ENCODE measurements at regions not wholly inside any gene's neighbourhood (a gene's known extent, or its start where the extent isn't known, plus 50 kb on each side); places are given as distances from the start of the nearest gene placed in this dataset.

- no peak for TF ChIP-seq CTCF (IDR thresholded peaks at IDR 0.05; ENCODE audit: insufficient read depth, low read length)
- DNase-seq (ENCODE audit: low read depth): no peak
- no peak overlapping the region for H3K4me3 ChIP-seq (ENCODE audit: low read depth, low read length)
Measured at GRCh38 chr5:152676196-152676595, 271.1 kb upstream of the NMUR2 start.

DNA sequence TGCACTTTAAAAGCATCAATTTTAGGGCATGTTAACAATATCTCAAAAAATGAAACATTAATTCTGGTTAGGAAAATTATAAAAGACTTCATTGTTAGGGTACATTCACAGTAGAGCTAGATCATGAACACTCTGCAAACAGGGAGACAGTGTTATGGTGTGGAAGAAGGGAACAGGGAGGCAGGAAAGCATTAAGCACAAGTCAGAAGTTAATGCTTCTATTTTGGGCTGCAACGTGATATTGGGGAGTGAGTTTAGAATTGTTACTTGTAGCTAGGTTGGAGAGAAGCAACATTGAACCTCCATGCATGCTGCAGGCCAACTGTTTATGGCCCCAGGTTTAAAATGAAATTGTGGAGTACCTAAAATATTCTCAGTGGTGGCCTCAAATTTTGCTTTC lies 278.1 kb upstream of the NMUR2 start:
- no peak for TF ChIP-seq CTCF (IDR thresholded peaks at IDR 0.05; ENCODE audit: insufficient read depth, low read length)
- DNase-seq (ENCODE audit: low read depth): no peak
- no peak overlapping the region for H3K4me3 ChIP-seq (ENCODE audit: low read depth, low read length)

DNA sequence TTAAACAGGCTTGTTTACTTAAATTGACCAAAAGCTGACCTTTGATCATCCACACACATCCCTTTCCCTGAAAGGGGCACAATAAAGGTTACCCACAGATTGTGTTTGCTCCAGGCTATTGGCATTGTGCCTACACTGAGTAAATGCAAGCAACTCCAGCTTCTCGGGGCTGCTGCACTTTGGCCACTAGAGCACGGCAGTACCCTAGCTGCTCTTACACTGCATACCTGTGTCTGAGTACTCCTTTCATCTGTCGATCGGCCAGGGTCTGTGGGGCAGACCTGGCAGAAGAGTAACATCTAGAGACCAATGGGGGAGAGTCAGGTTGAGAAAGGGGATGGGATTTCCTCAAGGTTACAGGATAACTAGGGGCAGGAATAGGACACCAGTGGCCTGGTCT lies 281.9 kb upstream of the NMUR2 start:
- no peak for DNase-seq (ENCODE audit: low read depth)
- TF ChIP-seq CTCF (IDR thresholded peaks at IDR 0.05; ENCODE audit: insufficient read depth, low read length): no peak
- H3K4me3 ChIP-seq (ENCODE audit: low read depth, low read length): no peak overlapping the region

GRCh38 chr5:152688561-152689249 lies 283.6 kb upstream of the NMUR2 start:
- peak; percentile 50 for DNase-seq (ENCODE audit: low read depth)
- TF ChIP-seq CTCF (IDR thresholded peaks at IDR 0.05; ENCODE audit: insufficient read depth, low read length): no peak
- H3K4me3 ChIP-seq (ENCODE audit: low read depth, low read length): no peak overlapping the region

- no peak for DNase-seq (ENCODE audit: low read depth)
- H3K4me3 ChIP-seq (ENCODE audit: low read depth, low read length): no peak overlapping the region
- no peak for TF ChIP-seq CTCF (IDR thresholded peaks at IDR 0.05; ENCODE audit: insufficient read depth, low read length)
Measured at GRCh38 chr5:152689250-152689711, 284.2 kb upstream of the NMUR2 start.

DNA sequence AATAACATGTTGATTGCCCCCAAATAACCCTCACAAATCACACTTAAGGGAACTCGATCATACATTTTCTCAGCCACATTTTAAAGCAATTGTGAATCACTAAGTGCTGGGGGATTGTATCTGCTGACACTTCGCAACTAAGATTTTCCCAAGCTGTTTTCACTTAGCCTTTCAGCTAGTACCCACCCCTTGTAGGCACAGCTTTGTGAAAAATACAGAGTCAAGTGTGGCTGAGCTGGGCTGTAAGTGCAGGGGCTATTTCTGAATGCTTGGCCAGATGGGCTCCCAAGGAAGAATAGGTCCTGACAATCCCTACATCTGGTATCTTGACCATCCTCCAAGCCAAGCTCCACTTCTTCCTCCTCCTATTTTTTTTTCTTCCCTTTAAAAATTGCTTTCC lies 289.2 kb upstream of the NMUR2 start:
- DNase-seq (ENCODE audit: low read depth): no peak
- H3K4me3 ChIP-seq (ENCODE audit: low read depth, low read length): no peak overlapping the region
- no peak for TF ChIP-seq CTCF (IDR thresholded peaks at IDR 0.05; ENCODE audit: insufficient read depth, low read length)
